Pancreas (tissue), 10 donors: ENCODE measurements at regions not wholly inside any gene's neighbourhood (a gene's known extent, or its start where the extent isn't known, plus 50 kb on each side); places are given as distances from the start of the nearest gene placed in this dataset.

Experiments
- ATAC-seq, 4 donors: fragments of 200-7000 bp; cut with Tn5 transposase; one replicate each; pipeline versions ENCODE4 v1.8.0 to v1.9.1; 2020; ENCODE audit warnings: mild to moderate bottlenecking in 4 of 4, moderate library complexity in 4 of 4
- DNase-seq, 6 donors: peaks; one replicate each; pipeline ENCODE4 v3.0.0-alpha.2; 2020
- FAIRE-seq: peaks from 2 replicates; lab custom pipeline; 2012; peaks lifted over from hg19 to GRCh38; lab: Jason Lieb, UNC
- H3K27ac ChIP-seq, 4 donors: fragments of 200-600 bp; sonication (generic); 1 replicate in 3 of 4; 2 replicates in 1 of 4; pipeline versions ENCODE4 v1.5.0 to v1.8.0; 2020
- H3K27me3 ChIP-seq, 4 donors: fragments of 200-600 bp; one replicate each; pipeline ENCODE4 v1.8.0; 2021
- H3K36me3 ChIP-seq, 3 donors: fragments of 200-600 bp; sonication (generic) in 1 of 3; one replicate each; pipeline versions ENCODE4 v1.5.0 to v1.8.0; 2020 to 2021
- H3K4me1 ChIP-seq, 3 donors: fragments of 200-600 bp; one replicate each; pipeline ENCODE4 v1.8.0; 2021
- H3K4me3 ChIP-seq, 4 donors: fragments of 200-600 bp; sonication (generic) in 2 of 4; one replicate each; pipeline versions ENCODE4 v1.5.0 to v1.8.0; 2020 to 2021
- H3K9me3 ChIP-seq, 4 donors: fragments of 200-600 bp; one replicate each; pipeline ENCODE4 v1.8.0; 2021
- WGBS, 2 donors: extraction: QIAGEN DNeasy Blood & Tissue Kit; methylation state at CpG; one replicate each; pipeline ENCODE4 v1.1.7; 2013; 5-methylcytosine and 5-hydroxymethylcytosine counted together
- intact Hi-C, 3 donors: fragments of 100-400 bp; cut with DNase I; formaldehyde crosslinking; loops; one replicate each; pipeline versions ENCODE4 v1.11.1 to v1.14.2; 2022
- TF ChIP-seq, protein P1 (sequence below), 4 donors: fragments of 200-600 bp; sonication (generic) in 3 of 4; IDR thresholded peaks; one replicate each; pipeline versions ENCODE4 v1.5.0 to v1.8.0; 2021; ENCODE audit warnings: antibody characterized with exemption in 4 of 4
- donor health status: healthy with polysubstance abuse.
- donor health status: DM: no; HTN: no; CAD: no; lungs with moderate emphysema.
- donor health status: DM: no; HTN: no; CAD: no.
- donor health status: control.
- donor health status: control.
- donor health status: Bipolar disorder and iron deficiency.
- donor health status: DM: yes; HTN: yes; CAD: no.
- donor health status: DM: no; HTN: no; CAD: no.
- donor health status: DM: no; HTN: no; CAD: no.
- donor health status: DM: yes; HTN: yes; CAD: no.

DNA sequence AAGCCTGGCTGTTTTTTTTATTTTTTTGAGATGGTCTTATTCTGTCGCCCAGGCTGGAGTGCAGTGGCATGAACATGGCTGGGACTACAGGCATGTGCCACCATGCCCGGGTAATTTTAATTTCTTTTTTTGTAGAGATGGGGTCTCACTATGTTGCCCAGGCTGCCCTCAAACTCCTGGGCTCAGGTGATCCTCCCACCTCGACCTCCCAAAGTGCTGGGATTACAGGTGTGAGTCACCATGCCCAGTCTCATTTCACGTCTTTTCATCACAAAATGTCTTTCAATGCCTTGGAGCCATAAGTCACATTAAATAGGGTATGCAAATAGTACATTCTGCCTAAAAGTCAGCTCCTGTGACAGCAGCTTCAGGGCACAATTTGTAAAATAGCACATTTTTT lies 52.8 kb downstream of the SOX2 start:
- no peak for FAIRE-seq
- Histone ChIP-seq H3K4me1 (no peaks in the 10 kb centered on the region), H3K4me3 (no peak overlapping the region), H3K27me3 (no peaks in the 10 kb centered on the region), H3K27ac (no peak overlapping the region), H3K9me3 (no peaks in the 10 kb centered on the region), H3K36me3 (no peaks in the 10 kb centered on the region)
- intact Hi-C loops: no loop called here
- no peak for DNase-seq
- TF ChIP-seq, protein P1, sequence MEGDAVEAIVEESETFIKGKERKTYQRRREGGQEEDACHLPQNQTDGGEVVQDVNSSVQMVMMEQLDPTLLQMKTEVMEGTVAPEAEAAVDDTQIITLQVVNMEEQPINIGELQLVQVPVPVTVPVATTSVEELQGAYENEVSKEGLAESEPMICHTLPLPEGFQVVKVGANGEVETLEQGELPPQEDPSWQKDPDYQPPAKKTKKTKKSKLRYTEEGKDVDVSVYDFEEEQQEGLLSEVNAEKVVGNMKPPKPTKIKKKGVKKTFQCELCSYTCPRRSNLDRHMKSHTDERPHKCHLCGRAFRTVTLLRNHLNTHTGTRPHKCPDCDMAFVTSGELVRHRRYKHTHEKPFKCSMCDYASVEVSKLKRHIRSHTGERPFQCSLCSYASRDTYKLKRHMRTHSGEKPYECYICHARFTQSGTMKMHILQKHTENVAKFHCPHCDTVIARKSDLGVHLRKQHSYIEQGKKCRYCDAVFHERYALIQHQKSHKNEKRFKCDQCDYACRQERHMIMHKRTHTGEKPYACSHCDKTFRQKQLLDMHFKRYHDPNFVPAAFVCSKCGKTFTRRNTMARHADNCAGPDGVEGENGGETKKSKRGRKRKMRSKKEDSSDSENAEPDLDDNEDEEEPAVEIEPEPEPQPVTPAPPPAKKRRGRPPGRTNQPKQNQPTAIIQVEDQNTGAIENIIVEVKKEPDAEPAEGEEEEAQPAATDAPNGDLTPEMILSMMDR (IDR thresholded peaks at IDR 0.05): no peak
- WGBS, 2 donors: 75 to 87% methylated on average over 4 of the region's 4 CpGs
- no peak for ATAC-seq

DNA sequence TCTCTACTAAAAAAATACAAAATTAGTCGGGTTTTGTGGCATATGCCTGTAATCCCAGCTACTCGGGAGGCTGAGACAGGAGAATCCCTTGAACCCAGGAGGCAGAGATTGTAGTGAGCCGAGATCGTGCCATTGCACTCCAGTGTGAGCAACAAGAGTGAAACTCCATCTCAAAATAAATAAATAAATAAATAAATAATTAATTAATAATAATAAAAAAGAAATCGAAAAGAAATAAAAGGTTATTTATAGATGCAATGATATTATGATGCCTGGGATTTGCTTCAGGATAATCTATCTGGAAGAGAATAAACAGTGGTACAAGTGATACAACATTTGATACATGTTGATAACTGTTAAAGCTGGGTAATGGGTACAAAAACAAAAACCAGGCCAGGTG lies 58.6 kb downstream of the SOX2 start:
- DNase-seq (no peak), ATAC-seq (no peak), FAIRE-seq (no peak)
- Histone ChIP-seq H3K4me3 (no peak overlapping the region), H3K27ac (no peak overlapping the region), H3K36me3 (no peaks in the 10 kb centered on the region), H3K27me3 (no peaks in the 10 kb centered on the region), H3K4me1 (no peaks in the 10 kb centered on the region), H3K9me3 (no peaks in the 10 kb centered on the region)
- TF ChIP-seq, protein P1 (IDR thresholded peaks at IDR 0.05): no peak
- intact Hi-C loops: no loop called here
- 81 to 93% methylated on average over 5 of the region's 5 CpGs for WGBS, 2 donors

DNA sequence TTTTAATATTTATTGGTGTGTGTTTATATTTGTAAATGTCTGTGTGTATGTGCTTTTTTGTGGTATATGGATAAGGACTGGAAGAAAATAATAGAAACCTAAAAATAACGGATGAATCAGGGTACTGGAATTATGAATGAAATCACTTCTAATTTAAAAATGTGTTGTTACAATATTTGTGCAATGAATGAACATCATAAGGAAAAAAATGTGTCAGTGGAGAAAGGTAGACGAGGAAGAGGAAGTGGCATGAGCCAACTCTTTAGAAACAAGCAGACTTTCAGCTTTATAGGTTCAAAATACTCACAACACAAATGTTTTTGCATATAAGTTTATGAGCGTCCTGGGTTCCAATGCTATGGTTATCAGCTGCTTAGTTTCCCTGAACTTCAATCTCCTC lies 59.4 kb downstream of the SOX2 start:
- ATAC-seq (no peak), DNase-seq (no peak), FAIRE-seq (no peak)
- Histone ChIP-seq H3K4me1 (no peaks in the 10 kb centered on the region), H3K36me3 (no peaks in the 10 kb centered on the region), H3K9me3 (no peaks in the 10 kb centered on the region), H3K27ac (no peak overlapping the region), H3K27me3 (no peaks in the 10 kb centered on the region), H3K4me3 (no peak overlapping the region)
- TF ChIP-seq, protein P1 (IDR thresholded peaks at IDR 0.05): no peak
- intact Hi-C loops: no loop called here
- 49 to 58% methylated on average over 3 of the region's 3 CpGs for WGBS, 2 donors

DNA sequence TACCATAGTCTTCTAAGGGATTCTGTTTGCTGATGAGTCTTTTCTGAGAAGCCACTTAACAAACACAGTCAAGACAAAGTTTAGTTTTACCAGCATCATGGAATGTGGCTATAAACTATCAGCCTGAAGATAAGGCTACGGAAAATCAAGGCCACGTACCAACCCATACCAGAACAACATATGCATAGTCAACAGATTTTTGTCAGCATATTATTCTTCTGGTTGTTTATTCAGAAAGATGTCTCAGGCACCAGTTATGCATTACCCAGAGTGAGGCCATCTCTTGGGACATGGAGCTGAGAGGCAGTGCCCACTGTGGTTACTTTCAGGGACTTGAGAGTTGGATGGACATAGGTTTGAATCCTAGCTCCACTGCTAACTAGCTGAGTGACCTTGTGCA lies 60.4 kb downstream of the SOX2 start:
- H3K27ac ChIP-seq: no peak overlapping the region
- WGBS, 2 donors: 34 to 38% methylated on average over 2 of the region's 2 CpGs
- intact Hi-C loops: no loop called here
- TF ChIP-seq, protein P1 (IDR thresholded peaks at IDR 0.05): no peak
- DNase-seq (no peak), FAIRE-seq (no peak), ATAC-seq (no peak)
- H3K9me3 ChIP-seq: no peaks in the 10 kb centered on the region
- no peaks in the 10 kb centered on the region for H3K27me3 ChIP-seq
- H3K4me3 ChIP-seq: no peak overlapping the region
- H3K4me1 ChIP-seq: no peaks in the 10 kb centered on the region
- H3K36me3 ChIP-seq: no peaks in the 10 kb centered on the region

DNA sequence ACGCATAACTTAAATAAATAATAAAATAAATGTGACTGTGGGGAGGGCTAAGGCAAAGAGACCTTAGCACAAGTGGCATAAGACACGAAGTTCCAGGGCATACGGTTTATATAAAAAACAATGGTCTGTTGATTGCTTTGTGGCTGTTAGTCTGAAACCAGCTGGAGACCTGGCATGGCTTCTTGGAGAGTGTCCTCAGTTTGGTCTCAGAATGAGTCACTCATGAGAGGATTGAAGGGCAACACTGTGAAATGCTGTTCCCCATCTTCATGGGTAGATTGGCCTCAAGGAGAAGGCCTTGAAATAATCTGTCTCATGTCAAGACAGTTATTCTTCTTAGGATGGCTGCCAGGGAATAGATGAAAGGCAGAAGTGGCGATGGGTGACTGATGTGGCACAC lies 62.2 kb downstream of the SOX2 start:
- TF ChIP-seq, protein P1 (IDR thresholded peaks at IDR 0.05): no peak

More for the DNA sequence above, 62.2 kb downstream of the SOX2 start:
- no peaks in the 10 kb centered on the region for H3K36me3 ChIP-seq
- DNase-seq: no peak
- H3K4me3 ChIP-seq: no peak overlapping the region
- 53 to 71% methylated on average over 4 of the region's 4 CpGs for WGBS, 2 donors
- ATAC-seq: no peak
- H3K4me1 ChIP-seq: no peaks in the 10 kb centered on the region
- intact Hi-C loops: no loop called here
- no peak for FAIRE-seq
- no peaks in the 10 kb centered on the region for H3K9me3 ChIP-seq
- H3K27me3 ChIP-seq: no peaks in the 10 kb centered on the region
- no peak overlapping the region for H3K27ac ChIP-seq
